Right lobe of liver (tissue), 6 donors: ENCODE measurements at regions not wholly inside any gene's neighbourhood (a gene's known extent, or its start where the extent isn't known, plus 50 kb on each side); places are given as distances from the start of the nearest gene placed in this dataset.
"Not testable (repeated sequence)": the region's sequence is repeated elsewhere in the genome, so short reads cannot be mapped to it uniquely, and the experiment has no call there.

Experiments
- ATAC-seq, 4 donors: fragments of 200-7000 bp; cut with Tn5 transposase; one replicate each; pipeline ENCODE4 v1.9.1; 2020; ENCODE audit warnings: mild to moderate bottlenecking in 4 of 4, moderate library complexity in 4 of 4
- DNase-seq, 3 donors: peaks; one replicate each; pipeline ENCODE4 v3.0.0-alpha.2; 2020
- H3K27ac ChIP-seq, 3 donors: fragments of 200-600 bp; one replicate each; pipeline ENCODE4 v1.8.0; 2022
- H3K27me3 ChIP-seq, 2 donors: fragments of 200-600 bp; one replicate each; pipeline ENCODE4 v1.8.0; 2022
- H3K36me3 ChIP-seq, 4 donors: fragments of 200-600 bp; sonication (generic) in 1 of 4; one replicate each; pipeline versions ENCODE4 v1.5.1 to v1.8.0; 2017 to 2022; ENCODE audit warnings: control low read depth in 1 of 4
- H3K4me1 ChIP-seq, 4 donors: fragments of 200-600 bp; sonication (generic) in 1 of 4; one replicate each; pipeline versions ENCODE4 v1.5.1 to v1.8.0; 2017 to 2022; ENCODE audit warnings: control low read depth in 1 of 4
- H3K4me3 ChIP-seq, 3 donors: fragments of 200-600 bp; one replicate each; pipeline ENCODE4 v1.8.0; 2022
- H3K9me3 ChIP-seq, 4 donors: fragments of 200-600 bp; sonication (generic) in 1 of 4; one replicate each; pipeline versions ENCODE4 v1.5.1 to v1.8.0; 2017 to 2022; ENCODE audit warnings: control low read depth in 1 of 4
- CTCF ChIP-seq, 4 donors: fragments of 200-600 bp in 3 of 4; fragments of 450-650 bp in 1 of 4; IDR thresholded peaks; one replicate each; pipeline versions ENCODE4 v1.5.1 to v1.8.0; 2016 to 2022; ENCODE audit warnings: antibody characterized with exemption in 4 of 4, mild to moderate bottlenecking in 2 of 4
- POLR2A ChIP-seq: fragments of 450-650 bp; IDR thresholded peaks from one replicate; pipeline ENCODE4 v1.6.1; 2017; ENCODE audit warnings: antibody characterized with exemption, mild to moderate bottlenecking
- WGBS: methylation state at CpG from one replicate; pipeline ENCODE4 v1.1.6; 2018; ENCODE audit warnings: low coverage, low lambda C conversion rate; ENCODE audit not compliant: insufficient coverage; ENCODE audit errors: missing lambda C conversion rate; 5-methylcytosine and 5-hydroxymethylcytosine counted together
- intact Hi-C, 2 donors: fragments of 100-400 bp; cut with DNase I; formaldehyde crosslinking; loops; one replicate each; pipeline versions ENCODE4 v1.11.2 to v1.14.1; 2022
- donor health status: DM: no; HTN: yes; CAD: no.
- donor health status: DM: no; HTN: no; CAD: no.
- donor health status: DM: no; HTN: no; CAD: no.
- donor health status: DM: no; HTN: yes; CAD: no.
- donor health status: DM: no; HTN: yes; CAD: no.

GRCh38 chr4:117135634-117136354, 50.4 kb upstream of the TRAM1L1 start:
- DNase-seq = no peak
- Histone ChIP-seq H3K4me3 (no peak overlapping the region), H3K27ac (no peak overlapping the region), H3K4me1 (peaks cover 0 to 3% (median 0%) of the 10 kb centered on the region in 4 donors), H3K9me3 (peaks cover 0 to 3% (median 0%) of the 10 kb centered on the region in 4 donors), H3K36me3 (no peaks in the 10 kb centered on the region), H3K27me3 (no peaks in the 10 kb centered on the region)
- intact Hi-C loops = no loop called here
- no peak for TF ChIP-seq CTCF (IDR thresholded peaks at IDR 0.05)
- TF ChIP-seq POLR2A = no peak
- ATAC-seq = no peak

- Histone ChIP-seq H3K9me3 (peaks cover 0 to 3% (median 0%) of the 10 kb centered on the region in 4 donors), H3K4me3 (no peak overlapping the region), H3K36me3 (no peaks in the 10 kb centered on the region), H3K4me1 (peaks cover 0 to 3% (median 0%) of the 10 kb centered on the region in 4 donors), H3K27me3 (no peaks in the 10 kb centered on the region), H3K27ac (no peak overlapping the region)
- ATAC-seq (peak in 1 of 4 donors; percentile 26), DNase-seq (no peak)
- 74% methylated on average over 2 of the region's 2 CpGs for WGBS
- no peak for TF ChIP-seq CTCF (IDR thresholded peaks at IDR 0.05)
- no peak for TF ChIP-seq POLR2A
- intact Hi-C loops = no loop called here
Observed at GRCh38 chr4:117137145-117137544, 51.8 kb upstream of the TRAM1L1 start.

- H3K27ac ChIP-seq, H3K36me3 ChIP-seq, H3K4me3 ChIP-seq, intact Hi-C loops, DNase-seq, H3K4me1 ChIP-seq, H3K9me3 ChIP-seq, H3K27me3 ChIP-seq, ATAC-seq: not testable (repeated sequence)
- WGBS = 74% methylated on average over 3 of the region's 3 CpGs
Observed at GRCh38 chr4:117138732-117139131, 53.4 kb upstream of the TRAM1L1 start.

GRCh38 chr4:117154251-117154650, 68.9 kb upstream of the TRAM1L1 start:
- Histone ChIP-seq H3K4me3 (no peak overlapping the region), H3K9me3 (no peaks in the 10 kb centered on the region), H3K4me1 (no peaks in the 10 kb centered on the region), H3K36me3 (no peaks in the 10 kb centered on the region), H3K27me3 (no peaks in the 10 kb centered on the region), H3K27ac (no peak overlapping the region)
- TF ChIP-seq CTCF (IDR thresholded peaks at IDR 0.05) = no peak
- no peak for TF ChIP-seq POLR2A
- no peak for DNase-seq
- no peak for ATAC-seq
- WGBS = 73% methylated on average over 5 of the region's 6 CpGs
- intact Hi-C loops = no loop called here

GRCh38 chr4:117156806-117157205, 71.4 kb upstream of the TRAM1L1 start:
- no peak for ATAC-seq

More at GRCh38 chr4:117156806-117157205, 71.4 kb upstream of the TRAM1L1 start:
- WGBS = 37% methylated on average over 2 of the region's 2 CpGs
- H3K4me3 ChIP-seq = no peak overlapping the region
- intact Hi-C loops = no loop called here
- no peak for DNase-seq
- no peaks in the 10 kb centered on the region for H3K9me3 ChIP-seq
- TF ChIP-seq POLR2A = no peak
- TF ChIP-seq CTCF (IDR thresholded peaks at IDR 0.05) = no peak
- no peaks in the 10 kb centered on the region for H3K4me1 ChIP-seq
- H3K27me3 ChIP-seq = no peaks in the 10 kb centered on the region
- no peak overlapping the region for H3K27ac ChIP-seq
- H3K36me3 ChIP-seq = no peaks in the 10 kb centered on the region
